G401 (cell line): ENCODE measurements at regions not wholly inside any gene's neighbourhood (a gene's known extent, or its start where the extent isn't known, plus 50 kb on each side); places are given as distances from the start of the nearest gene placed in this dataset.
"Not testable (repeated sequence)": the region's sequence is repeated elsewhere in the genome, so short reads cannot be mapped to it uniquely, and the experiment has no call there.

ENCODE experiments used
- DNase-seq: peaks from one replicate; pipeline ENCODE4 v3.0.0-alpha.2; 2015; ENCODE audit warnings: low spot score
- in situ Hi-C: cut with HindIII; loops from 2 replicates; pipeline ENCODE4 v1.10.0; 2016; ENCODE audit warnings: low sequenced_read_pairs, mixed read lengths

GRCh38 chr20:29409833-29410805 is 1847.3 kb upstream of the DEFB115 start:
- in situ Hi-C loops, result no loop called here
- DNase-seq, result no peak

GRCh38 chr20:29410806-29411457 is 1846.5 kb upstream of the DEFB115 start:
- DNase-seq, result no peak
- in situ Hi-C loops, result no loop called here

GRCh38 chr20:29411458-29411820 is 1846.0 kb upstream of the DEFB115 start:
- DNase-seq, in situ Hi-C loops: not testable (repeated sequence)

- DNase-seq, result no peak
- in situ Hi-C loops, result no loop called here
These were observed 1838.1 kb upstream of the DEFB115 start for GRCh38 chr20:29419378-29419777.

GRCh38 chr20:29427201-29428060 is 1830.0 kb upstream of the DEFB115 start:
- in situ Hi-C loops, result no loop called here
- DNase-seq, result no peak

- in situ Hi-C loops, result no loop called here
- DNase-seq, result no peak
These were observed 1826.9 kb upstream of the DEFB115 start for GRCh38 chr20:29430531-29430930.

- DNase-seq, in situ Hi-C loops: not testable (repeated sequence)
These were observed 1816.7 kb upstream of the DEFB115 start for GRCh38 chr20:29440721-29441120.

GRCh38 chr20:29443206-29443781 is 1814.2 kb upstream of the DEFB115 start:
- in situ Hi-C loops, result not testable (repeated sequence)
- peak; percentile 58 for DNase-seq

GRCh38 chr20:29443819-29444218 is 1813.6 kb upstream of the DEFB115 start:
- no peak for DNase-seq
- in situ Hi-C loops, result no loop called here

GRCh38 chr20:29445050-29445907 is 1812.2 kb upstream of the DEFB115 start:
- in situ Hi-C loops, result not testable (repeated sequence)
- DNase-seq, result peak; percentile 76

- in situ Hi-C loops, DNase-seq: not testable (repeated sequence)
These were observed 1809.7 kb upstream of the DEFB115 start for GRCh38 chr20:29447517-29448484.

GRCh38 chr20:29448806-29449470 is 1808.5 kb upstream of the DEFB115 start:
- in situ Hi-C loops, result no loop called here

GRCh38 chr20:29452186-29452585 is 1805.3 kb upstream of the DEFB115 start:
- no peak for DNase-seq
- in situ Hi-C loops, result no loop called here

More at GRCh38 chr20:29448806-29449470, 1808.5 kb upstream of the DEFB115 start:
- DNase-seq, result no peak

GRCh38 chr20:29456987-29457693 is 1800.3 kb upstream of the DEFB115 start:
- DNase-seq, in situ Hi-C loops: not testable (repeated sequence)

- in situ Hi-C loops, result no loop called here
- DNase-seq, result no peak
These were observed 1784.9 kb upstream of the DEFB115 start for GRCh38 chr20:29472606-29473005.

- DNase-seq, in situ Hi-C loops: not testable (repeated sequence)
These were observed 1764.6 kb upstream of the DEFB115 start for GRCh38 chr20:29492840-29493239.
